ENCODE measurements at regions not wholly inside any gene's neighbourhood (a gene's known extent, or its start where the extent isn't known, plus 50 kb on each side); places are given as distances from the start of the nearest gene placed in this dataset.

DNA sequence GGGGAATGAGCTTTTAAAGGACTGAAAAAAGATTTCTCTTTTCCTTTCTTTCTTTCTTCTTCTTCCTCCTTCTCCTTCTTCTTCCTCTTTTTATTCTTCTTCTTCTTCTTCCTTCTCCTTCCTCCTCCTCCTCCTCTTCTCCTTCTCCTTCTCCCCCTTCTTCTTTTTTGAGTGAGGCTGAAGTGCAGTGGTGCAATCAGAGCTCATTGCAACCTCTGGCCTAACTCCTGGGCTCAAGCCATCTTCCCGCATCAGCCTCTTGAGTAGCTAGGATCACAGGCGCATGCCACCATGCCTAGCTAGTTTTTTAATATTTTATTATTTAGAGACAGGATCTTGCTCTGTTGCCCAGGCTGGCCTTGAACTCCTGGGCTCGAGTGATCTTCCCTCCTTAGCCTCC, 120.9 kb upstream of the KL start:
- TF ChIP-seq, protein P1, sequence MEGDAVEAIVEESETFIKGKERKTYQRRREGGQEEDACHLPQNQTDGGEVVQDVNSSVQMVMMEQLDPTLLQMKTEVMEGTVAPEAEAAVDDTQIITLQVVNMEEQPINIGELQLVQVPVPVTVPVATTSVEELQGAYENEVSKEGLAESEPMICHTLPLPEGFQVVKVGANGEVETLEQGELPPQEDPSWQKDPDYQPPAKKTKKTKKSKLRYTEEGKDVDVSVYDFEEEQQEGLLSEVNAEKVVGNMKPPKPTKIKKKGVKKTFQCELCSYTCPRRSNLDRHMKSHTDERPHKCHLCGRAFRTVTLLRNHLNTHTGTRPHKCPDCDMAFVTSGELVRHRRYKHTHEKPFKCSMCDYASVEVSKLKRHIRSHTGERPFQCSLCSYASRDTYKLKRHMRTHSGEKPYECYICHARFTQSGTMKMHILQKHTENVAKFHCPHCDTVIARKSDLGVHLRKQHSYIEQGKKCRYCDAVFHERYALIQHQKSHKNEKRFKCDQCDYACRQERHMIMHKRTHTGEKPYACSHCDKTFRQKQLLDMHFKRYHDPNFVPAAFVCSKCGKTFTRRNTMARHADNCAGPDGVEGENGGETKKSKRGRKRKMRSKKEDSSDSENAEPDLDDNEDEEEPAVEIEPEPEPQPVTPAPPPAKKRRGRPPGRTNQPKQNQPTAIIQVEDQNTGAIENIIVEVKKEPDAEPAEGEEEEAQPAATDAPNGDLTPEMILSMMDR (IDR thresholded peaks at IDR 0.05), result no peak
- no peak for TF ChIP-seq EP300 (IDR thresholded peaks at IDR 0.05)

Measured in sigmoid colon (tissue), 4 donors.